HG02588 (cell line): ENCODE measurements at regions not wholly inside any gene's neighbourhood (a gene's known extent, or its start where the extent isn't known, plus 50 kb on each side); places are given as distances from the start of the nearest gene placed in this dataset.
"Not testable (repeated sequence)": the region's sequence is repeated elsewhere in the genome, so short reads cannot be mapped to it uniquely, and the experiment has no call there.

Experiments
- ATAC-seq: cut with Tn5 transposase; IDR thresholded peaks from one replicate; pipeline ENCODE4 v1.9.1; 2021; ENCODE audit warnings: mild to moderate bottlenecking, moderate library complexity; ENCODE audit not compliant: unreplicated experiment

GRCh38 chr20:48213635-48214034 is 428.4 kb upstream of the SULF2 start:
- ATAC-seq, result not testable (repeated sequence)

- ATAC-seq, result no peak
Observed at GRCh38 chr20:48212806-48213509, 427.7 kb upstream of the SULF2 start.

- ATAC-seq, result no peak
Observed at GRCh38 chr20:48211847-48212246, 426.6 kb upstream of the SULF2 start.

- ATAC-seq, result no peak
Observed at GRCh38 chr20:48211238-48211637, 426.0 kb upstream of the SULF2 start.

- ATAC-seq, result no peak
Observed at GRCh38 chr20:48210111-48211027, 425.1 kb upstream of the SULF2 start.

- no peak for ATAC-seq
Observed at GRCh38 chr20:48209102-48209501, 423.8 kb upstream of the SULF2 start.

- no peak for ATAC-seq
Observed at GRCh38 chr20:48208176-48208575, 422.9 kb upstream of the SULF2 start.

GRCh38 chr20:48207505-48207904 is 422.2 kb upstream of the SULF2 start:
- ATAC-seq, result no peak

- no peak for ATAC-seq
Observed at GRCh38 chr20:48205786-48206185, 420.5 kb upstream of the SULF2 start.

GRCh38 chr20:48205281-48205782 is 420.1 kb upstream of the SULF2 start:
- no peak for ATAC-seq

- no peak for ATAC-seq
Observed at GRCh38 chr20:48204499-48204898, 419.2 kb upstream of the SULF2 start.

- no peak for ATAC-seq
Observed at GRCh38 chr20:48203252-48203651, 418.0 kb upstream of the SULF2 start.

GRCh38 chr20:48202334-48203113 is 417.2 kb upstream of the SULF2 start:
- no peak for ATAC-seq

- ATAC-seq, result no peak
Observed at GRCh38 chr20:48201885-48202284, 416.6 kb upstream of the SULF2 start.

GRCh38 chr20:48201188-48201587 is 415.9 kb upstream of the SULF2 start:
- no peak for ATAC-seq

- no peak for ATAC-seq
Observed at GRCh38 chr20:48198929-48199451, 413.7 kb upstream of the SULF2 start.

GRCh38 chr20:48197066-48197465 is 411.8 kb upstream of the SULF2 start:
- ATAC-seq, result no peak

GRCh38 chr20:48196486-48196885 is 411.2 kb upstream of the SULF2 start:
- no peak for ATAC-seq

GRCh38 chr20:48196001-48196400 is 410.7 kb upstream of the SULF2 start:
- ATAC-seq, result no peak

GRCh38 chr20:48195121-48195870 is 410.0 kb upstream of the SULF2 start:
- no peak for ATAC-seq
